HG03558 (cell line): ENCODE measurements at regions not wholly inside any gene's neighbourhood (a gene's known extent, or its start where the extent isn't known, plus 50 kb on each side); places are given as distances from the start of the nearest gene placed in this dataset.
"Not testable (repeated sequence)": the region's sequence is repeated elsewhere in the genome, so short reads cannot be mapped to it uniquely, and the experiment has no call there.

Source experiments
- ATAC-seq: cut with Tn5 transposase; IDR thresholded peaks from one replicate; pipeline ENCODE4 v1.9.1; 2021; ENCODE audit warnings: moderate number of reproducible peaks; ENCODE audit not compliant: unreplicated experiment; ENCODE audit errors: extremely low read depth

DNA sequence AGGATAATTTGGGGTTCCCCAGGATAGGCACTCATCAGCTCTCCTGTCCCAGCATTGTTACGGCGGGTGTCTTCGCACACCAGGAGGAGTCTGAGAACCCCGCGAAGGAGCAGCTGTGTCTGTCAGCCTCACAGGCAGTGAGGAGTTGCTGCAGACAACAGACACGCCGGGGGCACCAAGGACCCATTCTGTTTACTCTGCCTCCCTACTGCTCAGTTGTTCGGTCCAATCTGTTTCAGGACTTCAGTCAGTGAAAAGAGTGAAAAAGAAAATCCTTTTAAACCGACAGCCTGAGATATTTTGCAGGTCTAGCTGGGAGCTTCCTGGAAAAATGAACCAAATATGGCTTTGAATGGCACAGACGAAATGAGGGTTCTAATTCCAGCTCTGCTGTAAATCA is 288.4 kb downstream of the OMA1 start:
- no peak for ATAC-seq

DNA sequence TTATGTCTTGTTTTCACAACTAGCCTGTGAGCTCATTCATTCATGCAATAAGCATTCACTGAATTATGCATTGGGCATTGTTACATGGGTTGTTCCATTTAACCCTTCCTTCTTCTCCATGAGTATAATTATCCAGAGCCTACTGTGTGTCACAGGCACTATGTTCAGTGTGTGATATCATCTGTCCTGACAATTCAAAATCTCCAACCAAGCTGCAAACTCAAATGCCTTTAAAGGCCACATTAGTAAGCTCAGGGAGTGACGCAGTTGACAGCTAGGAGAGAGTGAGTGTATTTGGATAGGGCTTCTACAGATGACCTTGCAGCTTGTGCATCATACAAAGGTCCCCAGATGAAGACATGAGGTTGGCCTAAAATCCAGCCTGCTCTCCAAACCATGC is 289.5 kb downstream of the OMA1 start:
- ATAC-seq, result no peak

DNA sequence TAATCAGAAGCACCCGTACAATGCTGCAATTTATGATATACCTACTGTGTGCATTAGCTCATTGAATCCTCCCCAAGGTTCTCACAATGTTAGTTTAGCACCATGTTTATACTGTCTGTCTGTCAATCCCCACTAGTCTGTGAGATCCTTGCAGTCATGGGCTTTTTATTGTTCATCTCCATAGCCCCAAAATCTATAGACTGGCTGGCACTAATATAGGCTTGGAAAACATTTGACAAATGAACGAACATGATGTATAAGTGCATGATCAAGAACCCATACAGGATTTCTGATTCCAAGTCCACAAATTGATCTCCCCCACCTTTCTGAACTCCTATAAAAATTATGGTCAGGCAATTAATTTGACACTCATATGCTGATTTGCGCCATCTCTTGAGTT is 290.0 kb downstream of the OMA1 start:
- ATAC-seq, result no peak

DNA sequence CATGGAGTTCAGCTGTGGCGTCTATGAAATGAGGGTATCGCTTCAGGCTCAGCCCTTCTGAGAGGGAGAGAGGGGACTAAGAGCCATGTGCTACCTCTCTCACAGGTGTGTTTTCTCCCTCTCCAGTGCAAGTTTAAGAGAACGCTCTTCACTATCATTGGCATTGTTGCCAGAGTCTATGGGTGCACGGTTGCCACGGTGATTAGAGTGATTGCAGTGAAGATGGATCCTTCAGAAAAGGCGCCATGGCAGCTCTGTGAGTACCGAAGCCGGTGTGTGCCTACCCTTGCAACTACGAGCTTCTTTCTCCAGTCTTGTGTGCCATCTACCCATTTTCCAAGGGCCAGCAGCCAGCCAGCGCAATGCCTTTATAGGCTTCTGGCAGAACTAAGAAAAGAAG is 290.5 kb downstream of the OMA1 start:
- no peak for ATAC-seq

DNA sequence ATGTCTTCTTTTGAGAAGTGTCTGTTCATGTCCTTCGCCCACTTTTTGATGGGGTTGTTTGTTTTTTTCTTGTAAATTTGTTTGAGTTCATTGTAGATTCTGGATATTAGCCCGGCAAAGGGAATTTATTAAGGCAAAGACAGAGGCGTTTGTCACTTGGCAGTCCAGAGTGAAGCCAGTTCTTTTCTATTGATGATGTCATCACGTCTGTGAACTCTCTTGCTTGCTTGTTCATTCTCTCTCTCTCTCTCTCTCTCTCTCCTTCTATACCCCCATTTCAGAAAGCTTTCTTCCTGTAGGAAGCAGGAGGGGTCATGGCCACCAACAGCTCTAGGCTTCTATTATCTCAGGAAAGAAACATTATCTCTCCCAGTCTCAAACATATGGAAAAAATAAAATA is 291.3 kb downstream of the OMA1 start:
- no peak for ATAC-seq

DNA sequence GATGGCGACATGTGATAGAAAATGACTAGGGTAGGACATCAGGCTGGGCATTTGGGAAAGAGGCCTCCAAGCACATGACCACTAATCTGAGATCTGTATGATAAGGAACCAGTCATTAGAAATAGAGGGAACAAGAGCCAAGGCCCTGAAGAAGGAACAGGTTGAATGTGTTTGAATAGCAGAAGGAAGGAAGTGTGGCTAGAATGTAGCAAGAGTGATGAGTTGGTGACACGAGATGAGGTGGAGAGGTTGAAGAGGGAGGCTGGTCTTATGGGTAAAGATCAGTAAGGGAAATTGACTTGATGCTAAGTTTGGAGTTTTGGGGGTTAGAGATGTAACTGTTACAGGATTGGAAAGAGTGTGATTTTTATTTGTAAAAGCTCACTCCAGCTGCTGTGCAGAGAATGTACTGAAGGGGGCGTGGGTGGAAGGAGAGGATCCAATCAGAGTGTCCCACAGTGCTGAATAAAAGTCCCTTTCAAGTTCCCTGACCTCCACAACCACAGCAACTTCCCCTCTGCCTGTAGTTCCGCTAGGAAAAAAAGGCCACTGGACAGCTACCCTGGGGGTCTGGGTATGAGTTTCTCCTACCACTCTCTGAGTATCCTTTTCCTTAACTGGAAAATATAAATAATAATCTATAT is 295.0 kb downstream of the OMA1 start:
- no peak for ATAC-seq

DNA sequence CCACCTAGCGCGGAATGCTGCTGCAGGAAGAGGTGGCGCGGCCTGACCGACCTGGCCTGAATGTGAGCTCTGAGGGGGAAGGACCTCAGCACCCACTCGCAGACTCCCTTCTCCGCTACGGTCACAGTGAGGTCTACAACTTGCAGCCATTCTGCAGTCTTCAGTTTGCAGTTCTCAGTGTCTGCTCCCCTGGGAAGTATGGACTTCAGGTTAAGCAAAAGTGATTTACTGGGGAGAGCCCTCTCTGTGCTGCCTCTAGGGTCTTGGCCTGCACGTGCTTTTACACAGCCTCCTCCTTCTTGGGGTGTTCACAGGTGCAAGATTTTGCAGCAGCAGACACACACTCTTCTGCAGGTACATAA is 296.0 kb downstream of the OMA1 start:
- ATAC-seq, result no peak

DNA sequence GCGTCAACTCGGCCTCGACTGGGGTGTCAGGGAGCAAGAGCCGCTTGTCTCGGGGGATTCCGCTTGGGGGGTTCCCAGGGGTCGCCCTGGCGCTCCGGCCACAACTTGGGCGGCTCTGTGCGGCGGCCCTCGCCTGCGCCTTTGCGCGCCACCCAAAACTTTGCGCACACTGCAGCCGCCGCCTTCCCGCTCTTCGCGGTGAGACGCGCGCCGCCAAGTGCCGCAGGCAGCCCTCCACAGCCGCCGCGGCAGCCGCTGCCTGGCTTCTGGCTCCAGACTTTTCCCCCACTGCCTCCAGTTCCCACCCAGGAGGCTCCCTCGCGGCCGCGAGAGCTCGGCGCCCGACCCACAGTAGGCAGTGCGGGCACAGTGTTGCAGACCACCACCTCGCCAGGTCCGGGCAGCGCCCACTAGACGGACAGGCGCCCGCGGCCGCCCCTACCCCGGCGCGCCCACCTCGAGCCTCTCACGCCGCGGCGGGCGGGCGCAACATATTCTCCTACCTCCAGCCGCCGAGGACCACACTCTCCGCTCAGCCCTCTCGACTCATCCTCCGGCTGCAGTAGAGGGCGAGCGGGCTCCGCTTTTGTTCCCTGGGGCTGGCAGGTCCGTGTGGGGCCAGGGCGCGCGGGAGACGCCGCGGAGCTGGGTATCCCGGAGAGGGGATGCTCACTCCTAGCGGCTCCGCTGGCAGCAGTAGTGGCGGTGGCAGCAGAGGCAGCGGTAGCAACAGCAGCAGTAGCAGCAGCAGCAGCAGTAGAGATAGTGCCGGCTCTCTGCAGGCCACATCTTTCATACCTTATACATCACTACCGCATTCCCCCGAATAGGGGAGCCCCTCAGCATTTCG is 296.6 kb downstream of the OMA1 start:
- ATAC-seq, result no peak

DNA sequence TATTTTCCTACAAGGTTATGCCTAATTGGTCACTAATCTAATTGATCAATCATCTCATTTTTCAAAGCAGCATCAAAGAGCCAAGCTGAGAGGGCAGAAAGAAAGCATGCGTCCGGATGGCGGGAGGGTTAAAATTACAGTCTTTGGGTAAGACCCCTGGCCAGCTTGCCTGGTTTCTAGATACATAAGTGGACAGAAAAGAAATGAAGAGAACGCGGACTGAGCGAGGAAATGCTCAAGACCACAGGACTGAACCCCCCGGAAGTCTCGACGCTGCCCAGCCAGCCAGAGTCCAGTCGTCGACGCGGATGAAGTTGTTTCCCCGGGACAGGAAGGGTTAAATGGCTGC is 297.2 kb downstream of the OMA1 start:
- ATAC-seq, result no peak

DNA sequence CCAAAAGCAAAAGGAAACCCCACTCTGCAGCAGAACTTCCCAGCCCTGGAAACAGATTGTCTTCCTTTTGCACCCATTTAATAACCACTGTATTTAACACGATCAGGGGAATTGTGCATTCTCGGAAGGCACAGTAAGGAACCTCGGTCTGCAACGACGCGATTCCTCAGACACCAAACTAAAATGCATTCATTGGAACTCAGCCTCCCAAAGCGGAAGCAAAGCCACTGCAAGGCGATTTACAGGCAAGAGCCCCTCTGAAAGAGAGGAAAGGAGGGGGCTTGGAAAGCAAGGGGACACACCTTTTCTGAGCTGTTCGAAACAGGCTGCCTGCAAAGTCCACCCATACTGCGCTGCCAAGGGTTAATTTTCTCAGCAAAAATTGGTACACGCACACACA is 297.7 kb downstream of the OMA1 start:
- ATAC-seq, result no peak

DNA sequence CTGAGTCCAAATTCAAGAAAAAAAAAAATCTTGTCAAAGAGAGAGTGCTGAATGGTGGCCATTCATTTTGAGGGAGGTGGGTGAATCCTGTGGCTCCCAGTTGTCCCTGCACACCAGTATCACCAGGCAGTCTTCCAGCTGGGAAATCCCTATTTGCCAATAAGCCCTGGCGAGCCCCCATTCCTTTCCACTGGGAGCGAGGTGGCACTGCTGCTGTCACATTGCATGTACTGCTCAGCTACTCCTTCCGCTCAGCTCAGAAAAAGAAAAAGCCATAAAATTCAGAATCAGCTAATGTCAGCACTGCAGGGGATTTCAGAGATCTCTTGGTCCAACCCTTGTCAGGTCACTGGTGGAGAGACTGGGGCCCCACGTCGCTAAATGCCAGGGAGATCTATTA is 298.5 kb downstream of the OMA1 start:
- ATAC-seq, result no peak

DNA sequence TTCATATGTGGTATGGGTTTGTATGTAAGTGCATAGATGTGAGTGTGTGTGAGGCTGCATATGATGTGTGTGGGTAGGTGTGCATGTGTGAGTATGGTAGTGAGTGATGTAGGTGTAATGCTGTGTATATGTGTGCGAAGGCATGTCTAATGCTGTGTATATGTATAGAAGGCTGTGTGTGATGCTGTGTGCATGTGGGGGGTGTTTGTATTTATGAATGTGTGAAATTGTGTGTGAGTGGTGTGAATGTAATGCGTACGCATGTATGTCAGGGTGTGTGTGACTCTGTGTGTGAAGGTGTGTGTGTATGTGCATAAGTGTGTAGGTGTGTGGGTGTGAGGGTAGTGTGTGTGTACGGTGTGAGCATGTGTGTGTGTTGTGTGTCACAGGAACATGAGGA is 300.0 kb downstream of the OMA1 start:
- ATAC-seq, result no peak

DNA sequence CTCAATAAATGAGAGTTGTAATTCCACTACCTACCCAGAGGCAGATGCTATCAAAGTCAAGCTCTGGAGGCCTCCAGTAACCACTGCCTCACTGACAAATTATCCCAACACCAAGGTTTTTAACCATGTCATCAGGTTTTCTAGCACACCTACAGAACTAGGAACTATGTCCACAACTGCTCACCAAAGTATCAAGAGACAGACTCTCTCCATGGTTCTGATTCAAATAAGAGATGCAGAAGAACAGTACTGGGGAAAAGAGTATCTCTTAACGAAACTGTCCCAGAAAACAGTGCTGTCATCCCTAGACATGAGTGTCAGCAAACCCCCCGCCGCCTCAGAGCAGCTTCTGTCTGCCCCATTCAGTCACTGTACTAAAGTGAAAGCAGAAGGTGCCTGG is 301.7 kb downstream of the OMA1 start:
- ATAC-seq, result no peak

DNA sequence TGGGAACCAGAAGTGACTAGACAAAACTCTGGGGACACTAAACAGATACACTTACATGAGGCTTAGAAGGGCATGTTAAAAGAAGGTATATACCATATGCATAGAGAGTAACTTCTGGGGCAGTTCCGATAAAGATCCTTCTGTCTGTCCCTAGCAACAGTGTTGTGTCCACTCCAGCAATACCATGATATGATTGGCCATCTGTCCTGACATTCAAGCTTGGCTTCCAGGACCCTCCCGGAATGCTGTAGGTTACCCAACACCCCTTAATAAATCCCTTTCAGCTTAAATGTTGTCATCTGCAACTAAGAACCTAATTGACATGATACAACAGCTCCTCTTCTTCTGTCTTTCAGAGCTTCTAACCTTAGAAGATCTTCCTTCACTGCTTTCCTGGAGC is 307.7 kb downstream of the OMA1 start:
- ATAC-seq, result no peak

DNA sequence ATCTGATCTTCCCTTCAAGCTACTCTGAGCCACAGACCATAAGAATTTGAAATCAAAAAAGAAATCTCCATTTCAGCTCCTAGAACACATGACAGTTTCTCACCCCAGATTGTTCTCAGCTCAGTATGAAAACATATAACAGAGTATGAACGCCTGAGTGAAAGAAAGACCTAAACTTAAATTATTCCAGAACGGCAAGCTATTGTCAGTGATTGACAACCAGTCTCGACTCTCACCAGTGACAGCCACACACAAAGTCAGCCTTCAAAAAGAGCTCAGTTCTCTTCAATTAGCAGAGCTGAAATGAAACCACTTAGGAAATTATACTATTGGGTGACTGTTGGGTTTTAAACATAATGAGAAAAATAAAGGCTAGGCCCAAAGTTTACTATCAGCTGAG is 312.8 kb downstream of the OMA1 start:
- ATAC-seq, result no peak

DNA sequence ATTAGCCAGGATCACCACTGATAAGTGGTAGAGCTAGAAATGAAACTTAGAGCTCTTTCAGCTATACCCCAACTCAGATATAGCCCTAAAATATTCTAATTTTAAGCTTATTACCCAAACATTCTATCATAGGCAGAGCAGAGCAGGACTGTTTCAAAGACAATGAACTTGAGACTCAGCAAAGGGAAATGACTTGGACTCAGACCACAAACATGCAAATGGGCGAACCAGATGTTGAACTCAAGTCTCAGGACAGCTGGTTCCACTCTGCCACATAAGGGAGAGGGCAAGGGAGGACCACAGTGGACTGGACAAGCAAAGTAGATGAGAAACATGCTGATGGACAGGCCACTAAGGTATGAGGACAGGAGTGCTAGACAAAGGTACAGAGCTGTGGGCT is 315.3 kb downstream of the OMA1 start:
- ATAC-seq, result peak; percentile 59

DNA sequence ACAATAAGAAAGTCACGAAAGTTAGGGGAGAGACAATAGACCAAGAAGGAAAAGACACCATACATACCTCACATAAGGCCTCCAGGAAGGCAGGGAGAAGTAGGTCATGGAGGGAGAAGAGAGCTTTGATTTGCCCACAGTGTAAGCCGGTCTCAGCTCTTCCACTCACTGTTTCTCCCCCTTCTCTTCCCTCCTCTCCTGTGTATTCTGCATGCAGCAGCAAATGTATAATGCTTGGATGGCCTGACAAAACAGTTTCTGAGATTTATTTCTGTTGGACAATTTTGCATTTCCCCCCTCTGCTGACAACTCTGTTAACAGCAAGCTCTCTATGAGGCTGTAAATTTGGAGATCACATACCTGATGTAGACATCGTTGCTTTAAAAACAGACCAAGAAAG is 318.9 kb downstream of the OMA1 start:
- ATAC-seq, result no peak

DNA sequence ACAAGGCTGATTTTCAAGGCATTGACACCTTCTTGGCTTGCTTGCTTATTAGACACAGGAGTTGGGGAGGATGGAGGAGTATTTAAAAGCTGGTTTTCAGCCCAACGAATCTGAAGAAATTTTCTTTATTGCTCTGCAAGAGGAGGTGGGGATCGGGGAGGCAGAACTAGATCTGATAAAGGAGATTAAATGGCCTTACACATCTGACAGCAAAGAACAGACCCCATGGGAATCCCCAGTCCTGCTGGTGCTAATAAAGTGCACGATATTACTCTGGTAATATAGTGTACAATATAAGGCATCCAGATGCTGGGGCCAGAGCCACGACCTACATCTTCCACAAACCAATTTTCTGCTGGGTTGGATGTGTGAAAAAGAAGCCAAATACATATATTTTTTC is 323.0 kb downstream of the OMA1 start:
- ATAC-seq, result no peak

DNA sequence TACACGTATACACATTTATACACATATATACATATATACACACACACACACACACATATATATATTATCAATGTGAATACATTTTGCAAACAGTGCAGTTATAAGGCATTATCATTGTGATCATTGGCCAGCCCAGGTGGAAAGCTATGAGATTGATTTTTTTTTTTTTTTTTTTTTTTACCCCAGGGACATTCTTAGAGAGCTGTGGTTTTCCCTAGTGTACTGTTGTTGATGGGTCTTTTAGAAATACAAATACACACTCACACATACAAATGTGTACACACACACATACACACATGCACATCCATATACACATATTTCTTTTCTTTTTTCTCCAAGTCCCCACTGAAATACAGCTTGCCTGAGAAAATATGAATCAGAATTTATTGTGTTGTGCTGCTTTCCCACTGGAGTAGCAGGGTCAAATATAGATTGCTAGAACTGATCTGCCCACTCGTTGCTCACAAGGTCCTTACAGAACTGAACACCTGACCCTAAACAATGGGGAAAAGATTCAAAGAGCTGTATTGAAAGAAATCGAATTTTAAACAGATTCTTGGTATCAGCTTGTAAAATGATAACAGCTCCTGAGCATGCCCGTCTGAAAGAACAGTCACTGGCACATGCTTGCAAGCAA is 325.6 kb downstream of the OMA1 start:
- ATAC-seq, result no peak

DNA sequence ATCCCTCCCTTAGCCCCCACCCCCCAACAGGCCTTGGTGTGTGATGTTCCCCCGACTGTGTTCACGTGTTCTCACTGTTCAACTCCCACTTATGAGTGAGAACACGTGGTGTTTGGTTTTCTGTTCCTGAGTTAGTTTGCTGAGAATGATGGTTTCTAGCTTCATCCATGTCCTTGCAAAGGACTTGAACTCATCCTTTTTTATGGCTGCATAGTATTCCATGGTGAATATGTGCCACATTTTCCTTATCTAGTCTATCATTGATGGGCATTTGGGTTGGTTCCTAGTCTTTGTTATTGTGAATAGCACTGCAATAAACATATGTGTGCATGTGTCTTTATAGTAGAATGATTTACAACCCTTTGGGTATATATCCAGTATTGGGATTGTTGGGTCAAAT is 330.4 kb downstream of the OMA1 start:
- not testable (repeated sequence) for ATAC-seq

DNA sequence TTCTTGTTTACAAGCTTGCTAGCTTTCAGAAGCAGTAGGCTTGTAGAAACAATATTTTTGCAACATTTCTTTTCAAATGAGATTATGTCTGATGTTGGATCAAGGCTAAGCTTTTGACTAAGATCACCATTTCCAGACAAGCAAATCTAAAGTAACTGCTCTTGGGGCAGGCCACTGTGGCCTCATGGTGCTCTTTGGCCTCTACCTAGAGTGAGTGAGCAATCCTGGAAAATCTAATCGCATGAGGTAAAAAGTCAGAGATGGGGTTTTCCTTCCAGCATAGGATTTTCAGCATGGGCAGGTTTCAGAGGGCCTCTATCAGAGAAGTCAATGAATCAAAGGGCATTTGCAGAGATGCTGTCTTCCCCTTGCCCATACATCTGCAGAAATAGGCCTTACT is 331.9 kb downstream of the OMA1 start:
- ATAC-seq, result no peak

DNA sequence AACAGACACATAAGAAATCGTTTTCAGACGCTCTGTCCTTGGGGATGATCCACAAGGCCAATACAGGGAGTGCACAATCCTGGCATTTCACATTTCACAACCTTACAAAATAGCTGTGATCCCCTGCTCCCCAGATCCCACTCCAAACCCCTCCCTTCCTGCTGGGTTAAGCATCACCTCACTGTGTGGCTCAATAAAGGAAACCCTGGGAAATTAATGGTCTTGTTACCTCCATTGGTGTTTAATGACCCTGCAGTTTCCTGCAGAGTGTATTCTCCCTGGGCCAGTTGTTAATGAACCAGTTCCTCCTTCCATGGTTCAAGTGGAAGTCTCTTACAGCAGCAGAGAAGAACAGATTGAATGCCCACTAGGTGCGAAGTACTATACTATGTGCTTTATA is 334.7 kb downstream of the OMA1 start:
- no peak for ATAC-seq
